ENCODE measurements at regions not wholly inside any gene's neighbourhood (a gene's known extent, or its start where the extent isn't known, plus 50 kb on each side); places are given as distances from the start of the nearest gene placed in this dataset.
A peak's percentile ranks its signal among the peaks of the same experiment; 100 is the strongest.
"Not testable (repeated sequence)": the region's sequence is repeated elsewhere in the genome, so short reads cannot be mapped to it uniquely, and the experiment has no call there.

GRCh38 chr4:189090174-189090814, 850.4 kb upstream of the FRG1 start:
- peak; percentile 31 for DNase-seq (ENCODE audit: low read depth)

- DNase-seq (ENCODE audit: low read depth) = peak; percentile 59
Measured at GRCh38 chr4:189092581-189092980, 848.1 kb upstream of the FRG1 start.

GRCh38 chr4:189096108-189096507, 844.6 kb upstream of the FRG1 start:
- no peak for DNase-seq (ENCODE audit: low read depth)

- no peak for DNase-seq (ENCODE audit: low read depth)
Measured at GRCh38 chr4:189096717-189097116, 844.0 kb upstream of the FRG1 start.

- DNase-seq (ENCODE audit: low read depth) = peak; percentile 9
Measured at GRCh38 chr4:189098932-189099696, 841.6 kb upstream of the FRG1 start.

GRCh38 chr4:189113389-189113888, 827.2 kb upstream of the FRG1 start:
- no peak for DNase-seq (ENCODE audit: low read depth)

- peak; percentile 18 for DNase-seq (ENCODE audit: low read depth)
Measured at GRCh38 chr4:189117426-189117825, 823.2 kb upstream of the FRG1 start.

- no peak for DNase-seq (ENCODE audit: low read depth)
Measured at GRCh38 chr4:189121336-189121735, 819.3 kb upstream of the FRG1 start.

- DNase-seq (ENCODE audit: low read depth) = peak; percentile 19
Measured at GRCh38 chr4:189124149-189124758, 816.4 kb upstream of the FRG1 start.

GRCh38 chr4:189124791-189125190, 815.9 kb upstream of the FRG1 start:
- DNase-seq (ENCODE audit: low read depth) = no peak

- no peak for DNase-seq (ENCODE audit: low read depth)
Measured at GRCh38 chr4:189126040-189126439, 814.6 kb upstream of the FRG1 start.

GRCh38 chr4:189128341-189128740, 812.3 kb upstream of the FRG1 start:
- DNase-seq (ENCODE audit: low read depth) = no peak

- no peak for DNase-seq (ENCODE audit: low read depth)
Measured at GRCh38 chr4:189129044-189129694, 811.5 kb upstream of the FRG1 start.

- no peak for DNase-seq (ENCODE audit: low read depth)
Measured at GRCh38 chr4:189131118-189131517, 809.6 kb upstream of the FRG1 start.

GRCh38 chr4:189136462-189136861, 804.2 kb upstream of the FRG1 start:
- DNase-seq (ENCODE audit: low read depth) = no peak

GRCh38 chr4:189143263-189143952, 797.3 kb upstream of the FRG1 start:
- peak; percentile 96 for DNase-seq (ENCODE audit: low read depth)

GRCh38 chr4:189147005-189147929, 793.4 kb upstream of the FRG1 start:
- DNase-seq (ENCODE audit: low read depth) = no peak

- not testable (repeated sequence) for DNase-seq (ENCODE audit: low read depth)
Measured at GRCh38 chr4:189155083-189155482, 785.6 kb upstream of the FRG1 start.

- no peak for DNase-seq (ENCODE audit: low read depth)
Measured at GRCh38 chr4:189162073-189162789, 778.4 kb upstream of the FRG1 start.

- peak; percentile 10 for DNase-seq (ENCODE audit: low read depth)
Measured at GRCh38 chr4:189162888-189163287, 777.8 kb upstream of the FRG1 start.

Measured in M059J (cell line).